Mammary epithelial cell (primary cell): ENCODE measurements at regions not wholly inside any gene's neighbourhood (a gene's known extent, or its start where the extent isn't known, plus 50 kb on each side); places are given as distances from the start of the nearest gene placed in this dataset.

ENCODE experiments used
- EZH2 ChIP-seq: IDR thresholded peaks from 2 replicates; pipeline ENCODE4 v1.6.1; 2012; ENCODE audit warnings: low read length, inconsistent platforms, borderline replicate concordance
- TF ChIP-seq, protein P1 (sequence below), 2 donors: IDR thresholded peaks in 1 of 2; conservative IDR thresholded peaks in 1 of 2; 2 replicates each; pipeline ENCODE4 v1.5.1; 2011 to 2012; ENCODE audit warnings: inconsistent platforms in 2 of 2, low read length in 2 of 2, mild to moderate bottlenecking in 2 of 2, control low read depth in 1 of 2, low read depth in 1 of 2; ENCODE audit not compliant: insufficient read depth in 1 of 2; ENCODE audit errors: extremely low read depth in 1 of 2

DNA sequence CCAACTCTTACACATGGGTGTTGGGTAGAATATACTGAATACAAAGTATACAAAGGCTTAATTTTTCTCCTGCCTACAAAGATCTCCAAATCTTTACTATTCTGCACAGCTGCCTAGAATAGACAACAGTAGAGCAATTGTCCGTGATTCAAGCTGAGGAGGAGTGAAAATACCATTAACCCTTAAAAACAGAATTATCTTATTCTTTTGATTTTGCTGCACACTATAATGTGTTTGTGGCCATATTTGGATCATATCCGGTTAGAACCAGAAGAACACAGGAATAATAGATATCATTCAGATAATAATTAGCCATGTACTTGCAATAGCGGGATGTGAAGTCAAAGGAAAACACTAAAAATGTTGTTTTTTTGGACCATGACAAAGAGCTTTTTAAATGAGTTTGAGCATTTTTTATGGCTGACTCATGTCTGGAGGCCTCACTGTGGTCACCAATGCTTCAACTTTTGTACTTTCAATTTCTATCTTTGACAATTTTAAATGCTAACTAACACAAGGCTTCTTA lies 197.6 kb upstream of the FOXD3 start:
- TF ChIP-seq, protein P1, sequence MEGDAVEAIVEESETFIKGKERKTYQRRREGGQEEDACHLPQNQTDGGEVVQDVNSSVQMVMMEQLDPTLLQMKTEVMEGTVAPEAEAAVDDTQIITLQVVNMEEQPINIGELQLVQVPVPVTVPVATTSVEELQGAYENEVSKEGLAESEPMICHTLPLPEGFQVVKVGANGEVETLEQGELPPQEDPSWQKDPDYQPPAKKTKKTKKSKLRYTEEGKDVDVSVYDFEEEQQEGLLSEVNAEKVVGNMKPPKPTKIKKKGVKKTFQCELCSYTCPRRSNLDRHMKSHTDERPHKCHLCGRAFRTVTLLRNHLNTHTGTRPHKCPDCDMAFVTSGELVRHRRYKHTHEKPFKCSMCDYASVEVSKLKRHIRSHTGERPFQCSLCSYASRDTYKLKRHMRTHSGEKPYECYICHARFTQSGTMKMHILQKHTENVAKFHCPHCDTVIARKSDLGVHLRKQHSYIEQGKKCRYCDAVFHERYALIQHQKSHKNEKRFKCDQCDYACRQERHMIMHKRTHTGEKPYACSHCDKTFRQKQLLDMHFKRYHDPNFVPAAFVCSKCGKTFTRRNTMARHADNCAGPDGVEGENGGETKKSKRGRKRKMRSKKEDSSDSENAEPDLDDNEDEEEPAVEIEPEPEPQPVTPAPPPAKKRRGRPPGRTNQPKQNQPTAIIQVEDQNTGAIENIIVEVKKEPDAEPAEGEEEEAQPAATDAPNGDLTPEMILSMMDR (conservative IDR thresholded peaks at IDR 0.05 in 1 of 2, IDR thresholded peaks at IDR 0.05 in 1 of 2; ENCODE audit: extremely low read depth in 1 of 2, insufficient read depth in 1 of 2, low read depth in 1 of 2, low read length in 2 of 2), result no peak
- TF ChIP-seq EZH2, result no peak
